ENCODE measurements at regions not wholly inside any gene's neighbourhood (a gene's known extent, or its start where the extent isn't known, plus 50 kb on each side); places are given as distances from the start of the nearest gene placed in this dataset.
"Not testable (repeated sequence)": the region's sequence is repeated elsewhere in the genome, so short reads cannot be mapped to it uniquely, and the experiment has no call there.

- no peaks in the 10 kb centered on the region for H3K4me1 ChIP-seq (ENCODE audit: insufficient read depth)
- DNase-seq: no peak
- intact Hi-C loops (cut with DNase I): no loop called here
- no peak for TF ChIP-seq CTCF (IDR thresholded peaks at IDR 0.05)
- TF ChIP-seq EP300 (IDR thresholded peaks at IDR 0.05): no peak
- TF ChIP-seq POLR2A (IDR thresholded peaks at IDR 0.05): no peak
- H3K36me3 ChIP-seq: no peaks in the 10 kb centered on the region
- H3K4me3 ChIP-seq: no peak overlapping the region
- no peak overlapping the region for H3K27ac ChIP-seq
- no peaks in the 10 kb centered on the region for H3K9me3 ChIP-seq
- no peaks in the 10 kb centered on the region for H3K27me3 ChIP-seq
- 43 to 62% (median 55%) methylated on average over 8 to 9 of the region's 9 CpGs for WGBS, 3 donors
Measured at GRCh38 chr10:28400176-28400575, 97.3 kb upstream of the MPP7 start.

GRCh38 chr10:28400681-28401080 lies 97.8 kb upstream of the MPP7 start:
- no peaks in the 10 kb centered on the region for H3K4me1 ChIP-seq (ENCODE audit: insufficient read depth)
- no peaks in the 10 kb centered on the region for H3K27me3 ChIP-seq
- WGBS, 3 donors: 90 to 97% (median 94%) methylated on average over 5 of the region's 5 CpGs
- TF ChIP-seq EP300 (IDR thresholded peaks at IDR 0.05) (no peak), CTCF (IDR thresholded peaks at IDR 0.05) (no peak), POLR2A (IDR thresholded peaks at IDR 0.05) (no peak)
- H3K4me3 ChIP-seq: no peak overlapping the region
- no peaks in the 10 kb centered on the region for H3K36me3 ChIP-seq
- H3K27ac ChIP-seq: no peak overlapping the region
- DNase-seq: no peak
- no peaks in the 10 kb centered on the region for H3K9me3 ChIP-seq
- intact Hi-C loops (cut with DNase I): no loop called here

- H3K36me3 ChIP-seq; DNase-seq; H3K9me3 ChIP-seq; H3K4me3 ChIP-seq; H3K27ac ChIP-seq; intact Hi-C loops (cut with DNase I); H3K4me1 ChIP-seq (ENCODE audit: insufficient read depth); H3K27me3 ChIP-seq: not testable (repeated sequence)
- WGBS, 3 donors: 76 to 82% (median 77%) methylated on average over 7 of the region's 7 CpGs
Measured at GRCh38 chr10:28402611-28403073, 99.8 kb upstream of the MPP7 start.

- Histone ChIP-seq H3K36me3 (no peaks in the 10 kb centered on the region), H3K9me3 (no peaks in the 10 kb centered on the region), H3K27ac (no peak overlapping the region), H3K4me3 (no peak overlapping the region), H3K27me3 (no peaks in the 10 kb centered on the region), H3K4me1 (ENCODE audit: insufficient read depth) (no peaks in the 10 kb centered on the region)
- intact Hi-C loops (cut with DNase I): no loop called here
- TF ChIP-seq EP300 (IDR thresholded peaks at IDR 0.05) (no peak), POLR2A (IDR thresholded peaks at IDR 0.05) (no peak), CTCF (IDR thresholded peaks at IDR 0.05) (no peak)
- WGBS, 3 donors: 81 to 87% (median 82%) methylated on average over 2 of the region's 2 CpGs
- no peak for DNase-seq
Measured at GRCh38 chr10:28403090-28403489, 100.2 kb upstream of the MPP7 start.

- Histone ChIP-seq H3K4me1 (ENCODE audit: insufficient read depth) (no peaks in the 10 kb centered on the region), H3K27ac (no peak overlapping the region), H3K9me3 (no peaks in the 10 kb centered on the region), H3K27me3 (no peaks in the 10 kb centered on the region), H3K36me3 (no peaks in the 10 kb centered on the region), H3K4me3 (no peak overlapping the region)
- 79 to 85% (median 83%) methylated on average over 4 of the region's 4 CpGs for WGBS, 3 donors
- TF ChIP-seq EP300 (IDR thresholded peaks at IDR 0.05): no peak
- no peak for TF ChIP-seq CTCF (IDR thresholded peaks at IDR 0.05)
- no peak for TF ChIP-seq POLR2A (IDR thresholded peaks at IDR 0.05)
- intact Hi-C loops (cut with DNase I): no loop called here
- no peak for DNase-seq
Measured at GRCh38 chr10:28408237-28408777, 105.4 kb upstream of the MPP7 start.

Data from ovary (tissue), 7 donors.